Activated naive CD4-positive, alpha-beta T cell treated with Interleukin-2 at 50 U/mL for 16 hours (primary cell): ENCODE measurements at regions not wholly inside any gene's neighbourhood (a gene's known extent, or its start where the extent isn't known, plus 50 kb on each side); places are given as distances from the start of the nearest gene placed in this dataset.
A peak's percentile ranks its signal among the peaks of the same experiment; 100 is the strongest.

Source experiments
- DNase-seq: peaks from one replicate; pipeline ENCODE4 v3.0.0-alpha.2; 2020

GRCh38 chr11:95717314-95717713, 72.3 kb downstream of the FAM76B start:
- no peak for DNase-seq

DNA sequence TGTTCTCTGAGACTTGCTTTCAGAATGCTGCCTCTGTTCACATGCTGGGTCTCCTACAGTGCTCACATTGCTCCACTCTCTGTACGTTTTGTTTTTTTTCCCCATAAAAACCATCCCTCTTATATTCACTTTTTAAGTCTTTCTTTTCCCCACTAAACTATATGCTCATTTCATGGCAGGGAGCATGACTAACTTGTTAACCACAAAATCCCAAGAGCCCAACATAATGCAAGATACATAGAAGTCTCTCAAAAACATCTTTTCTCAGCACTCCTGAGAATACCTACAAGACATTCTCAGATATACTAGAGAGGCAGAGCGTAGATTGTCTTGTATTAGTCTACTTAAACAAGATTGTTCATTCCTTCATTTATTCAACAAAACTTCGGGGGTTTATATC, 73.3 kb downstream of the FAM76B start:
- DNase-seq, result no peak

GRCh38 chr11:95715777-95716241, 73.8 kb downstream of the FAM76B start:
- peak; percentile 48 for DNase-seq

GRCh38 chr11:95714843-95715776, 74.5 kb downstream of the FAM76B start:
- no peak for DNase-seq

DNA sequence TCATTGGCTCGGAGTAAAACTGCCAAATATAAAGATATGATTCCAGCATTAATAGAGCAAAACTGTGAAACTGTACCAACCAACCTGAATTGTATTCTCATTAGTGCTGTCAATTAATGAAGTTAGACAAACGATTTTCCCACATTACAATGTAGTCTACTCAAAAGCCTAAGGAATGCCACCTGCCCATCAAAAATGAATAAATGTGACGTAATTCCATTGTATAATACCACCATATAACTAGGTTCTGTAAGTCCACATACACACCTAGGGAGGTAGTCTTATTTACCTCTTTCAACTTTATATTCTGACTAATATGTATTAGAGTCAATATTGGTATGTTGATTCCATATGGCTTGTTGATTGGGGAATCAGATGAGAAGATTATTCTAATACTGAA, 76.2 kb downstream of the FAM76B start:
- DNase-seq, result no peak

GRCh38 chr11:95711945-95712221, 77.7 kb downstream of the FAM76B start:
- no peak for DNase-seq

GRCh38 chr11:95711162-95711944, 78.2 kb downstream of the FAM76B start:
- DNase-seq, result no peak

DNA sequence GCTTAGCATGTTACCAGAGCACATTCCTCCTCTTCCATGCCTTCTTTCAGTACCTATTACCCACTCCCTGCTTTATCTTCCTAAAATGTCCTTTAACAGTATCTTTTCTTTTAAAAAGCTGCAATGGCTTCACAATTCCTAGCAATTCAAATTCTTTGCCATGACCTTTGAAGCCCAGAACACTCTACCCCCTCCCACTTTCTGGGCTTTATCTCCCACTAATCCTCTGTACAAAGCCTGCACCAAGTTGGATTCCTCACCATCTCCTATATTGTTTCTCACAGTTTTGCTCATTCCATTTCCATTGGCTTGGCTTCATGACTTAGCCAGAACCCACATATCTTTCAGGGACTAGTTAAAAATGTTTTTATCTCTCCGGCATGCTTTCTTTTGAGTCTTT, 80.9 kb downstream of the FAM76B start:
- DNase-seq, result no peak

- DNase-seq, result no peak
Observed at GRCh38 chr11:95706974-95707387, 82.6 kb downstream of the FAM76B start.

- DNase-seq, result peak; percentile 84
Observed at GRCh38 chr11:95705485-95706124, 84.0 kb downstream of the FAM76B start.

DNA sequence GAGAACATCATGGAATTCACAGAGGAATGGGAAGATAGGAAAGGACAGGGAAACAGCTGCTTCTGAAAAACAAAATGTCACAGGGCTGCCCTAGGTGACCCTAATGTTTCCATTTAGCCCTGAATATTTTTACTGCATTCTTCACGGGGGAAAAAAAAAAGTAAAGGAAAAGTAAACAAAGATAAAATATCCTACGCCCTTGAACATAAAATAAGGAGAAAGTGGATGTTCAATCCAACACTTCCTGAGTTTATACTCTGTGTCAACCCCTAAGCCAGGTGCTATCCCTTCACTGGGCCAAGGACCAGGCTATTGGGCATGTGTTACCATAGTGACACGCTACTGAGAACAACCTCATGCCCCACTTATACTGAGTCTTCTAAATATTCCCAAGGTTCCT, 84.7 kb downstream of the FAM76B start:
- no peak for DNase-seq

DNA sequence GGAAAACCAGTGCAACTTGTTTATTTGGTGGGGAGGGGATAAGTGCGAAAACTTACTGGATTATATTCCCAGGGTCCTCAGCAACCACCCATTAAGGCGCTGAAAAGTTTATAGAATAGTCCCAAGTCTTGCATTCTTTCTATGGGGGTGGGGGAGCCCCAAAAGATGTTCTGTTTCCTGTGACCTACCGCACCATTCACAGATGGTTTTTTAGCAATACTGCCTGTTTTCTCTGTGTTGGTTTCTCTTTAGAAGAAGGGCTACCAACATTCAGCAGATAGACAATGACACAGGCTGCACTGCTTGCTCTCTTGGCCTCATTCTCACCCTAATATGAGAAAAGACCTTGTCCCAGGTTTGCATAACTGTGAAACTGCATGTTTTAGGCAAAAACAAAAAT, 86.5 kb downstream of the FAM76B start:
- DNase-seq, result no peak

- no peak for DNase-seq
Observed at GRCh38 chr11:95702526-95702925, 87.1 kb downstream of the FAM76B start.

DNA sequence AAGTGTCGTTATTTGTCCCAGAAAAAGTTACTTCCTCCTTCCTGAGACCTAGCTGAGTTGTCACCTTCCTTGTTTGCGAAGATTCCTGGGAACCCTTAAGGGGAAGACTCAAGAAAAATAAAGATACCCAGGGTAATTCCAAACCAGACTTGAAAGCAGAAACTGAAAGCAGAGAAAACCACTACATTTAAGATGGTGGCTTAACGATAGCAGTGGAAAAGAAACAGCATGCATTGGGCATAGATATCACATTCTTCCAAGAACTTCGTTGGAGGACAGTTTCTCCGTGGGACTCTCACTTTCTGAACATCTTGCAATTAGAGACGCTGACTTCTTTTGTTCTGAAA, 89.1 kb downstream of the FAM76B start:
- DNase-seq, result no peak

DNA sequence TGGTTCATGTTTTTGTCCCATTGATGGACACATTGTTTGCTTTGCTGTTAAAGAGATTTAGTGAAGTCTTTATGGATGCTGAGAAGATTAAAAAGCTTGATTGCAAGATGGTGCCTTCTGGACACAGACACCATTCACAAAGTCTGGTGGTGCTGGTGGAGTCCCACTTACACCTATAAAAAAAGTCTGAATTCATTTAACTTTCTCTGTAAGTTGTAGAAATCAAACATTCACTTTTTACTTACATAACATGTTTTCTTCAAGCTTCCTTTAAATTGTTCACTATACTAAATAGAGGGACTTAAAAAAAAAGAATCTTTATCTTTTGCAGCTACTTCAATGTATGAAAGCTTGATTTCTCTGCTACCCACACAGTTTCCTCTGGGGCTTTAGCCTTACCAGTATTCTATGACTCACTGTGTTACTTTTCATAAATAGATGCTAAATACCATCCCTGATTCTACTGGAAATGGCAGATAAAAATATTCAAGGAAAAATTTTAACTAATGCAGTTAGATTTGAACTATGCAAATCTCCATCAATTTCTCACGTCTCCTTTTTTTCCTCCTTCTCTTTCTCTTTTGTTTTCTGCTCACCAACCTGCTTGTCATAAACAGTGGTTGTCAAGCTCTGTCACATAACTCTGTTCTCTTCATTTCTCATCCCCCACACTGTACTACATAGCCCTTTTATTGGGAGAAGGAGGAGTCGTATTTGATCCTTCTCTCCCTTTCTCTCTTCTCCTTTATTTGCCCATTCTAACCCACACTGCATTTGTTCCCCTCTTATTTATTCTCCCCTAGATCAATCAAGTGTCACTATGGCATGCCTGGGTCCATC, 89.7 kb downstream of the FAM76B start:
- DNase-seq, result no peak

DNA sequence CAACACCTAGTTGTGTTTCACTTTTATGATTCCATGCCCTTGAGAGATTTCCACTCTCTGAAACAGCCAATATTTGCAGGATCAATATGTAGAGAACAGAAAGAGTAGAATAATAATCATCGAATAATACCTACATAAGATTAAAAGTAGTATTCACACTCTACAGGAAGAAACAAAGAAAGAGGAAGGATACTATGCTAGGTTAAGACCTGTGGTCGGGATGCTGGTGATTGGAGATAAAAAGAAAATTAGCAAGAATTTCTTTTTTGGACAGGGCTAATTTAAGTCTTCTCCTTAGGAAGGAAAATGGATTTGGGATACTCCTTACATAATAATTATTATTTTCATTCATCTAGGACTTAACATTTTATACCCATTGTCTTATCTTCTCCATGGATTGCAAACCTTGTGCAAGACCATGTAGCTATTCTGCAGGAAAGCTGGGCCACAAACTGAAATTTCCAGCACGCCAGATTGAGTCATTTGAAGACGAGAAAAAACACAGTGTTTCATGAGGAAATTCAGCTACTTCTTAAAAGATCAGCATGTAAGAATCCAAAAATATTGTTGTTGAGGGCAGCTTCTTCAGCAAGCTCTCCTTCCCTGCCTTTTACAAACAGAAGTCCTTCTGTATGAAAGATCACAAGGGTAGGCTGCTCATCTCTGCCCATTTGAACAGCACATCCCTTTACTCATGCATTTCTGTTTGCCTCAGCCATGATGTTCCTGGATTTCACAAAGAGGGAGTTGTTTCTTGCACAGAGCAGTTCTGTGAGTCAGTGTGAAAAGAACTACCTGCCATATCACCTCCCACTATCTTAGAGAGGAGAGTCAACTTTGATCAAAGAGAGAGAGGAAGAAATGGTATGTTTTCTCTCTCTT, 90.7 kb downstream of the FAM76B start:
- DNase-seq, result no peak

- DNase-seq, result no peak
Observed at GRCh38 chr11:95697614-95698408, 91.8 kb downstream of the FAM76B start.

- no peak for DNase-seq
Observed at GRCh38 chr11:95695181-95695580, 94.4 kb downstream of the FAM76B start.

- no peak for DNase-seq
Observed at GRCh38 chr11:95693298-95693697, 96.3 kb downstream of the FAM76B start.

DNA sequence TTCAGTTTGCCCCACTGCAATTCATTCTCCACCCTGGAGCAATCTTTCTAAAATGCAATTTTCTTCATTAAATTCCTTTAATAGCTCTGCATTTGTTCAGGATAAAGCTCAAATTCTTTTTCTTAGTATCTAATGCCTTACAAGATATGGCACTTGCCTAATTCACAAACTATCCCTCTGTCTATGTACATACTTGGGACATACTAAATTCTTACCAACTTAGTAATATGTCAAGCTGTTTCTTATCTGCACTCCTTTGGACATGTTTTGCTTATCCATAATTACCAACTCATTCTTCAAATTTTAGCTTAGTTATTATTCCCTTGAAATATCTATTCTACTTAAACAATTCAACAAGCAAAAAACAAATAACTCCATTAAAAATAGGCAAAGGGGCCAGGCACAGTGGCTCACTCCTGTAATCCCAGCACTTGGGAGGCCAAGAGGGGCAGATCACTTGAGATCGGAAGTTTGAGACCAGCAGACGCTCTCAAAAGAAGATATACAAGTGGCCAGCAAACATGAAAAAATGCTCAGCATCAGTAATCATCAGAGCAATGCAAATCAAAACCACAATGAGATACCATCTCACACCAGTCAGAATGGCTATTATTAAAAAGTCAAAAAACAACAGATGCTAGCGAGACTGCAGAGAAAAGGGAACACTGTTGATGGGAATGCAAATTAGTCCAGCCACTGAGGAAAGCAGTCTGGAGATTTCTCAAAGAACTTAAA, 96.9 kb downstream of the FAM76B start:
- DNase-seq, result no peak
